RPMI7951 (cell line): ENCODE measurements at regions not wholly inside any gene's neighbourhood (a gene's known extent, or its start where the extent isn't known, plus 50 kb on each side); places are given as distances from the start of the nearest gene placed in this dataset.
A peak's percentile ranks its signal among the peaks of the same experiment; 100 is the strongest.
"Not testable (repeated sequence)": the region's sequence is repeated elsewhere in the genome, so short reads cannot be mapped to it uniquely, and the experiment has no call there.

Experiments used
- DNase-seq: peaks from one replicate; pipeline ENCODE4 v3.0.0-alpha.2; 2012; ENCODE audit warnings: low read depth

DNA sequence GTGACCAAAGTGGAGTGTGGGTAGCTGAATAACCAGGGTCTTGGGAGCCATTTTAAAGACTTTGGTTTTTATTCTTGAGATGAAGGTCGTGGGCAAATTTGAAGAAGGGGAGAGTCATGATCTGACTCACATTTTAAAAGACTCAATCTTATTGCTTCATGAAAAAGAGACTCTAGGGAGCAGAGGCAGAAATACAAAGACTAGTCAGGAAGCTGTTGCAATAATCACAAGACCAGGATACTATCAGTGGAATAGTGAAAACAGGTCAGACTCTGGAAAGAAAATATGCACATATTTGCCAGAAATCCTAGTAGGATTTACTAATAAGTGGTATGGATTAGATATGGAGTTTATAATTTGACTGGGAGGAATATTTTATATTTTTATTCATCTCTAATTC lies 448.4 kb downstream of the RAPGEF2 start:
- DNase-seq = no peak

DNA sequence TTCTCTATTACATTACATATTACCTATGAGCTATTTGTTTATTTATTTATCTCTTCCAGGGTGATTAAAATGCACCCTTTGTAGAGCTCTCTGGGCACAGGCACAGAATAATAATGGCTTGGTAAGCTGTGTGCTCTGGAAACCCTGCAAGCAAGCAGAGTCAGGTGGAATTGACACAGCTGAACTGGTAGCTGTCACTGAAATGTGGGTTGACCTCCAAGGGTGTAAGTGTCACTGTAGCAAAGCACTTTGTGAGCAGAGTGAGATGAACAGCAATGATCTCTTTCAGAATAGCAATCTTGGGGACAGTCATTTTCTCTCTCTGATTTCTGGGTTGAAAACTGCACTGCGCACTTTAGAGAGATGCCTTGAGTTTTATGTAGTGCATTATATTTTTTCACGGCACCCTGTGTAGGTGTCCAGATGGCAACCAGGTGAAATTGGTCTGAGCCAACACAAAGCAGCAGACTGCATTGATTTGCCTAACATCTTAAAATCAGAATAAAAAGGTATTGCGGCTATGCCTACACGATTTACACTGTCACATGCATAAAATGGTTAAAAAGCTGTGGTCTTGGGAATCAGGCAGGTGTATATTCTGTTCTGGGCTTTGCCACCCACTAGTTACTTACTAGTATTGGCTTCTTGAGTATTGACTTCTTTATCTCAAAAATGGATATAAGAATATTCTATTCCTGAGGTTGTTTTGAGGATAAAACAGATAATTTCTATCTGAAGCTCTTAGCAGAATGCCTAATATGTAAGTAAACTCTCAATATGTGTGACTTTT lies 450.3 kb downstream of the RAPGEF2 start:
- DNase-seq = no peak

DNA sequence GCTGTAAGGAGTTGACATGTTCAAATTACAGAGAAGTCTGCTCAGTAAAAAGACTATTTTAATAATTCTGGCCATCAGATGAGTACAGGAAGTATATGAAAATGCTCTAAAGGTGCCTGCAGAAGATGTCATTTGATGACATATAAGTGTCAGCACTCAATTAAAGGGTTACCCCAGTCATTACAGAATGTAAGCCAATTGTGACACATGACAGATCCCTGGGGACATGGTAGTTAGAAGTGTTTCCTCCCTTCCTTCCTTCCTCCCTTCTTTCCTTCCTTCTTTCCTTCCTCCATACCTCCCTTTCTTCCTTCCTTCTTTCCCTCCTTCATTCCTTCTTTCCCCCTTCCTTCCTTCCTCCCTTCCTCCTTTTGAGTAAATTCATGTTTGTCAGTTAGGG lies 453.0 kb downstream of the RAPGEF2 start:
- DNase-seq = no peak

DNA sequence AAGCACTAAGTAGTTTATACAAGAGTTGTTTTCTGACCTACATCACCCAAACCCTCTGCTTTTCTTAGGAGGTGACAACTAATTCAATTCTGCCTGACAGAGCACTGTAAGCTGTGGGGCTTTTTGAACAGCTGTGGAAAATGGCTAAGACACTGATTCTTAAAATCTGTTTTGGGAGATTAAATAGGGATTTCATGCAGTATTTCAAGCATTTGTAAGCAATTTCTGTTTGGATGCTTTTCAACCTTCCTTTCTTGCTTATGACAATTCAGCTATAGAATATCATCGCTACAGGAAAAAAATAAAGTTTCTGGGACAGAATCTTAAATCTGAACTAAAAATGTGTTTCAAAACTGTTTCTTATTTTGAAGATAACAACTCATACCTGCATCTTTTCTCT lies 459.5 kb downstream of the RAPGEF2 start:
- DNase-seq = no peak

DNA sequence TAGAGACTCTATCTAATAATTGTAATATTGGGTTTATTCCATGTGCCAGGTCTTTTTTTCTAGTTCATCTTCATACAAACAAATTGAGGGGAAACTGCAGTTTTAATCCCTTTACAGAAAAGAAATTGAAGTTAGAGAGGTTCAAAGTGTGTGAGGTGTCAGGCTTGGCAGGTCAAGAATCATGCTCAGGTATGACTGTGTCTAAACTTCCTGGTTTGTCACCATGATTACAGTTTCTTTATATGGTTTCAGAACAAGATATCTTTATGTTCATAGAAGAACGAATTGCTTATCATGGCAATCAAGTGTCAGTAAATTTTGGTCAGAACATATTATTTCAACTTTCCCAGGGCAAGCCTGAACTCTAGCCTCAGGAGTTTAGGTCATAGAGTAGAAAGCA lies 460.4 kb downstream of the RAPGEF2 start:
- DNase-seq = no peak

DNA sequence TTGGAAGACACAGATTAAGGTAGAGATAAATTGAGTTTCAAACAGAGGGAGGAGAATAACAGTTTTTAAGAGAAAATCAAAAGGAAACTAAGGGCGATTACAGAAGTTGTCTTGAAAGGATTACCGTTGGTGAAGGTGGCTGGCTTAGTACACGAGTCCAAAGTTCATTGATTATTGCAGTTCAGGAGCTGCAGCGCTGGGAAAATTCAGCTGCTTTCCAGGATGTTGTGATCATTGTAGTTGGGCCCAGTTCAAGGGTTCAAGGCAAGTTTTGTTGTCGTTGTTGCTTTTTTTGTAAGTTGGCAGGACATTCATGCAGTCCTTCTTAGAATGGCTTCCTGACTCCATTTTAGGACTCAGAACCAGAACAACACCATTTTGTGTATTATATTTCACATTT lies 461.7 kb downstream of the RAPGEF2 start:
- DNase-seq = no peak

DNA sequence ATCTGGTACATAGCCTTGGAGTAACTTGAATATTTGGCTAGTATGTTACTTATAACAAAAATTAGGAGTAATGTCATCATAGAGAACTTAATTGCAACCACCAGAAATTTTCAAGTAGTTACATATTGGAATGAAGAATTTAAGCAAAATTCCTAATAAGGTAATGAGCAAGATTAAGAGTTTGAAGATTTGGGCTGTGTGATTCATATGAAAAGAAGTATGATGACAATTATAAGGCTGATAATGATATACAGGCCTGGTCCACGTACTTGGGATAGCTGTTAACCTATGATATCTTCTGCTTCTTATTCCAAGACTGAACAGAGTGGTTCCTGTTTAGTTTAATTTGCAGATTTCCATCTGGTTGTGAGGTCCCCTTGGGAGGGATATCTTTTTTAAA lies 463.9 kb downstream of the RAPGEF2 start:
- no peak for DNase-seq

DNA sequence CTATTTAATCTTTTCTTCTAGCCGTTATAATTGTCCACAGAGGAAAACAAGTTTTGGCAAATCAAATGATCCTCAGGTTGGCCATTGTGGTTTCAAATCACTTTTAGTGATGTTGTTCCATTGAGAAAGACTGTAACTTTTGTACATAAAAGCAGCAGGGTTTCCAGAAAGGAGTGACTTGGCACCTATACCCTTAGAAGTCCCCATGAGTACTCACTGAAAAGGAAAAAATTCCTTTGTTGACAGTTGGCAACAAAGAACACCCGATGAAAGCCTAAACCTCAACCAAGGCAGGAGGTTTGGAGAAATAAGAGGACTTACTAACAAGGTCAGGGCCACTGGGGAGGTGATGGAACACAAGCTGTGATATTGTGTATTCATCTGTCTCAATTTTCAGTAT lies 474.4 kb downstream of the RAPGEF2 start:
- DNase-seq = no peak

DNA sequence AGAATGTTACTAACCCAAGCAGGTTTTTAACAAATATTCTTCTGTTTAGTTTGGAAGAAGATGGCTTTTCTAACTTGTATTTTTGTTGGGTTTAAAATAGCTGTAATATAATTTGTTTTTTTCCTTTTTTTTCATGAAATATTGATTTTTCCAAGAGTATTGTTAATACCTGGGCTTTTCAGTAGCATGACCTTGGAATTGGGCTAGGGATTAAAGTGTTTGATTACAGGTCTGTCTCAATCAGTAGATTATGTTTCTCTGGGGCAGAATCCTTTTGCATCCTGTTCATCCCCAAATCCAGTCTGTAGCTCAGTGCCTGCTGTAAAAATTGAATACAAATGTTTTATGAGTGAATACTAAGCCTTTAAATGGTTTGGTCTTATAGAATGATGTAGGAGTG lies 479.8 kb downstream of the RAPGEF2 start:
- DNase-seq = no peak

DNA sequence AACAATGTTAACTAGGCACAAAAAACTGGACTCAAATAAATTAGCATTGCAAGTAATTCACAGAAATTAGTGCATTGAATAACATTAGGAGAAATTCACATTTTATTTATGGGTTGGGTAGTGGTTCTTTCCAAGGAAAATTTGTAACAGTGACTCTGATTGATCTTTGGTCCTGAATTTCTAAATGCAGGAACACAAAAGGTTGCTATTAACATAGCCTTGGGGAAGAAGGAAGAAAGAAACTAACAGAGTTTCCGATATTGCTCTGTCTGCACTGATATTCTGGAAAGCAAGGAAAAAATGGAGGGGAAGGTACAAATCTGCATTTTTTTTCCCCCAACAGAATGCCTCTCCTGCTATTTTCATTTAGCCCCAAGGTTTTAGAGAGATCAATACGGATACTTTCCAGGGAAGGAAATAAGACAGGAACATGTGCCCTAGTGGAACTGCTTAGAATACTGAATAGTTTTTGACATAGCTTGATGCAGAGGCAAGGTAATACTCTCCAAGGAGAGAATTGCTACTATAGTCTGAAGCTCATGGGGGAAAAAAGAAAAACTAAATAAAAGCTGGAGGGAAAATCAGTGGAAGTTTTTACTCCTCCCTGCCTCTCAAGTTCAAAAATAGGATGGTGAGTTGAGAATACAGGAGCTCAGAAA lies 490.1 kb downstream of the RAPGEF2 start:
- DNase-seq = no peak

DNA sequence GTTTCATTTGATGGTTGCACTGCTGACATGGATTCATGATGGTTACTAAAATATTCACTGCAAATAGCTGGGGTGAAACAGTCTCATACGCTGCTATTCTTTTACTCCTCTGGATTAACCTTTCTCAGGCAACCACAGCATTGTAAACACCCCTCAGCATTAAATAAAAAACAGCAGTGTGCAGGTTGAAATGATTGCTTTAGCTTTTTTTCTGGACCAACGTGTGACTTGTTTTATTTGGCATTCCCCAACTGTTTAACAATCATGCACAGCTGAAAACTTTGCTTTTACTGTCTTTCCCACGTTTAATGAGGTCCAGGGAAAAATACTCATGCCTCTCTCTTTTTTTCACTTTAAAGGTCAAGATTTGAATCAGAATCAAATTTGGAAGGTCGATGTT lies 490.8 kb downstream of the RAPGEF2 start:
- no peak for DNase-seq

DNA sequence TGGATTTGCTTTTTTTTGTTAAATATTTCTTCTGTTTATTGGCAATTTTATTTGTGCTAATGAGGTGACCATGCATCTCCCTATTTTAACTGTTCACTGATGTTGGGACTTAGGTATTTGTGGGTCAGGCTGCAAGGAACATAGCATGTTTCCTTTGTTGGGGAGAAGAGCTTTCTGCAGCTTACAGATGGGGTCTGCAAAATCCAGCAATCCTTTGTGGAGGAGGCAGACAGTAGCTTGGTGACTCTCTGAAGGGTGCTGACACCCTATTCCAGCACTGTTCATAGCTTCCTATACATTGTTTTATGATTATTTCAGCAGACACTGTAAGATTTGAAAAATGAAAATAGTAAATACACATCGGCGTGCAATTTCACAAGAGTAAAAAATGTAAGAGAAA lies 491.7 kb downstream of the RAPGEF2 start:
- no peak for DNase-seq

DNA sequence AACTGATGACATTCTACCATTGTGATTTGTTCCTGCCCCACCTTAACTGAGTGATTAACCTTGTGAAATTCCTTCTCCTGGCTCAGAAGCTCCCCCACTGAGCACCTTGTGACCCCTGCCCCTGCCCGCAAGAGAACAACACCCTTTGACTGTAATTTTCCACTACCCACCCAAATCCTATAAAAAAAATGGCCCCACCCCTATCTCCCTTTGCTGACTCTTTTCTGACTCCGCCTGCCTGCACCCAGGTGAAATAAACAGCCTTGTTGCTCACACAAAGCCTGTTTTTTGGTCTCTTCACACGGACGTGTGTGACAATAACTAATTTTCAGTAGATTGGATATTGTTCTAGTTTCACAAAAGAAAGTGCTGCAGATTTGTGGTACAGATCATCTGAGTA lies 492.2 kb downstream of the RAPGEF2 start:
- DNase-seq = not testable (repeated sequence)

DNA sequence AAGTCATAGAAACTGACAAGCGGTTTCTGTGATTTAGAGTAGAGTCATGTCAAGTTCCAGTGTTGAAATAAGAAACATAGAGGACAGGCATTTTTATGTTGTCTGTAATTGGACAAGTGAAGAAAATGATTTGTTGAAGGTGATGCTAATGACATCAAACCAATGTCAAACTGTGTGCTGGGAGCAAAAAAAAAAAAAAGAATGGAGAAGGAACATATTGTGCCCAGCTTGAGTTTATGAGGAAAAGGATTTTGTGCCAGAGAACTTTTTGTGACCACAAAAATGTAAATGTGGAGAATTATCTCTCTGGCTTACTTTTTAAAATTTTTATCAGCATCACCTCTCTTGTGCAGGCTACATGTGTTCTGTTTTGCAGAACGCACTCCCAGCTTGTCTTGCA lies 495.7 kb downstream of the RAPGEF2 start:
- no peak for DNase-seq

DNA sequence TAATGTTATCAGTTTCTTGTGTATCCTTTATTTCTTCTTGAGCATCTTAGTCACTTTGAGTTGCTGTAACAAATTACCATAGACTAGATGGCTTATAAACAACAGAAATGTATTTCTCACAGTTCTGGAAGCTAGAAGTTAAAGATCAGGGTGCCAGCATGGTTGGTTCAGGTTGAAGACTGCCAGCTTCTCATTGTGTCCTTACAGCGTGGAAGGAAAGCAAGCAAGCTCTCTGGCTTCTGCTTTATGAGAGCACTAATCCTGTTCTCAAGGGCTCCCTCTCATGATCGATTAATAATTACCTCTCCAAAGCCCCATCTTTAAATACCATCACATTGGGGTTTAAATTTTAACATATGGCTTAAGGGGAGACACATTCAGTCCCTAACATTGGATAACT lies 497.2 kb downstream of the RAPGEF2 start:
- no peak for DNase-seq

DNA sequence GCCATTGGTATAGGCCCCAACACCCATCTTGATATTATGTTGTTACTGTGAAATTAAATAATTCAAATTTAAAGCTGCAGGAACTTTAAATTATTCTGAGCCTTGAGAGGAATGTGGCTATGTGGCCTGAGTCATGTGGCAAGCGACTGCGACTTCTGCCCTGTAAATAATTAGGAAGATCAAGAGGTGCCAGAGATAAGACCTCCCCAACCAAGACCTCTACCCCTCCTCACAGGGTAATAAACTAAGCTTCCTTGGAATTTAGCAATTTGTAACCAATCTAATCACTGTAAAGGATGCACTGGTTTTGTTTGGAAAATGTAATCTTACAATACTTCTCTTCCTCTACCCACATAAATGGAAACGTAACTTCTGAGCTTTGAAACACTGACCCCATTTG lies 501.9 kb downstream of the RAPGEF2 start:
- DNase-seq = no peak

DNA sequence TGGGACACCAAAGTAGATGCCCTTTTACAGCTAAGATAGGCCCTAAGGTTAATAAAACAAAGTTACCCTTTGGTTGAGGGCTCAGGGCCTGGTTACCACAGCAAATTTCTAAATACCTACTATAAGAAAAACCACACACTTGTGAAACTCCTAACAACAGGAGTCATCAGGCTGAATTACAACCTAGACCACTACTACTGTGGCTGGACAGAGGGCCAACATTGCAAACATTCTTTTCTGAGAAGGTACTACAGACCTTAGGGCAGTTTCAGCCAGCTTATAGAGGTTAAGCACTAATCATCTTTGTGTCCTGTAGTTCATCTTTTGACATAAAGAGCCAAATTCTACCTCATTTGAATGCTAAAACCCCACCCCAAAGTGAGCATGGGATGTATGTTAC lies 504.0 kb downstream of the RAPGEF2 start:
- DNase-seq = peak; percentile 14

DNA sequence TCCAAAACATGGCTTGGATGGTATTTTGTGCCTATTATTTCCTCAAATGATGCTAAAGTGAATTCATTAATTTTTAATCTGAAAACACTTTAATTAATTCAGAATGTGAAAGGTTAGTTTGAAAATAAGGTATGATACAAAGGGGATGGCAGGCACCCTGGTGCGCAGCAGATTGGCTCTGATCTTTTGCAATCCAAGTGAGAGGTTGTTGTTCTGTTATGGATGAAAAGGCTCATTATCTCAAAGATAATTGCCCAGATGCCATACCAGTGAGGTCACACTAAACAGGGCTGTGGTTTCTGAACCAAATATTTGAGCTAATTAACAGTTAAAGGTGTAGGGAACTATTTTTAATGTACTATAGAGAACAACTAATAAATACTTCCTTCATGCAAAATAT lies 504.9 kb downstream of the RAPGEF2 start:
- peak; percentile 8 for DNase-seq

DNA sequence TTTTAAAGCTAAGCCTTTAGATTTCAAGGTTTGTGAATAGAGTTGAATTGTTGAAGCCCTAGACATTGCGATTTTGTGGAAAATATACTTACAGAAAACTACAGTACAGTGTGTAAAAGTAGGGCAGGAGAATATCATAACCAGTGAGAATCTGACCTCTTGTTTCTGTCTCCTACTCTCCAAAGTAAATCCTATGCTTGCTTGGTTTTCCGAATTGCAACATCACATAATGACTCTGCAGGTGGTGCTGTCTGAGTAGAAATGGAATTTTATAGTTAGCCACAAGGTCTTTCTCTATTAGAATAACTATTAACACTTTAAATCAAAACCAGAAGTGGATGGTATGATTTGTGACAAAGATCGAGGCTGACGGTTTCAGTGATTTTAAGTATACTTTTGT lies 505.6 kb downstream of the RAPGEF2 start:
- peak; percentile 4 for DNase-seq

DNA sequence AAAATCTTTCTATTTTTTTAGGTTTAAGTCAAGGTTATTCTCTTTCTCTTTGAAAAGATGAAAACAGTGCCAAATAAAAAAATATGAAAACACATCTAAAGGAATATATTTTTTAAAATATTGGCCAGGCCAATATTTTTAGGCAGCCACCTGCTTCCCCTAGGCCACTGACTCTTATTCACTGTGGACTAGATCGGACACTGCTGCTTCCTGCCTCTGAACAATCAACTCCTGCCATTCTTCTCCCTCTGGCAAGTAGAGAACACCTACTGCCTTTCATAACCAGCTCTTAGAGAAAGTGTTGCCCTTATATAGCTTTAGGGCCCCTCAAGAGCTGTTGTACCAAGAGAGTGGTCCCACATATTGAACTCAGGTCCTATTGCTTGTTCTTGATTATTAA lies 529.2 kb downstream of the RAPGEF2 start:
- DNase-seq = no peak

DNA sequence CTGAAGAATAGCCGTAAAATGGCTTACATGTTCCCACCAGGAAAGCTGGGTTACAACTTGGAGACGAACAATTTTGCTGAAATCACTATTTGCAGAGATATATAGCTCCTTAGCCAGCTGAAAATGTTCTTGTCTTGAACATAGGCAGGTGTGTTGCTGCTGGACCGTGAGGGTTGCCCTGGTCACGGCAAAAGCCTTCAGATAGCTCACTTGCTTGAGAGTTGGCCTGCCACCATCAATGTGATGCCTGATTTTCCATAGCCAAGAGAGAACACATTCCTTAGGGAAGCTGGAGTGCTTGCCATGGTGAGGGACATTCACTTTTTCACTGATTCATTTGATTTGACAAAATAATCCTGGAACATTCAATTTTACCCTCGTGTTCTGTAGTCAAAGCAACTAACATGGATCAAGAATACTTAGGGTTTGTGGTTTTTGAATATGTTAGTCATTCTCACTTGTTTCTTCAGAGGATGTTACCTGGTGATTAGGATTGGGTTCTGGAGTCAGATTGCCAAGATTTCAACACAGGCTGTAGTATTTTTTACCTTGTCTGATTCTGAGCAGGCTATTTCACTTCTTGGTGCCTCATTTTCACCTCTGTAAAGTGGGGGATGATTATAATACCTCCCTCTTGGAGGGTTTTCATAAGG lies 536.9 kb downstream of the RAPGEF2 start:
- no peak for DNase-seq

DNA sequence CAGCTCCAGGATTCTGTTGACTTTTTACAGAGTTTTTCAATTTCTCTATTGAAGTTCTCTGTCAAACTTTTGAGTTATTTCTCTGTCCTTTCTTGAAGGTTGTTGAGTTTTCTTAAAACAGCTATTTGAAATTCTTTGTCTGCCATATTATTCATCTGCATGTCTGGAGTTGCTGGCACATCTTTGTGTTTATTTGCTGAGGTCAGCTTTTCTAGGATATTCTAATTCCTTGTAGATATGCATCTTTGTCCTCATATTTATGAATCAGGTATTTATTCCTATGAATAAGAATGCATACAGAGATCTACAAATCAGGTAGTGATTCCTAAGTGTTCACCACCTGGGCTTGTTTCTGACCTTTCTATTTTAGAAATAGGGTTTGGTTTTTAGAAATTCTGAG lies 546.4 kb downstream of the RAPGEF2 start:
- no peak for DNase-seq

DNA sequence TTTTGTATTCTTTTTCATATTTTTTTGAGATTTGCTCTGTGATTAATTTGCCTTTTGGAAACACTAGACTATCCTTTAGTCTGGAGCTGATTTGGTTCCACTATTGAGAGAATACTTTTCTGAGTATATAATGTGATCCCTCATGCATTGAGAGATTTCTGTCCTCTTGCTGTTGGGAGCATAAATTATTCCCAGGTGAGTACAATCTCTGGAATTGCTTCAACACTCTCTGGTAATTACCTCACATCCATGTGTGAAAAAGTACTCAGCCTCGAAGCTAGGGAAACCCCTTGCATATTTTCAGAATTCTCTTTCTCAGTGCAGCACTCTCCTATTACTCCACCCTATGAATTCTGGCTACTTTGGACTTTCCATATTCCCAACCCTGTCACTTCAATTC lies 550.0 kb downstream of the RAPGEF2 start:
- DNase-seq = no peak
